K562 (cell line): ENCODE measurements at regions not wholly inside any gene's neighbourhood (a gene's known extent, or its start where the extent isn't known, plus 50 kb on each side); places are given as distances from the start of the nearest gene placed in this dataset.

Experiments
- ATAC-seq: fragments of 200-7000 bp; cut with Tn5 transposase; 3 replicates; pipeline ENCODE4 v1.9.1; 2020; ENCODE audit warnings: moderate library complexity
- BruUV-seq: library from RNA; stranded (reverse); fragments of 400-500 nt; replicated peaks from 2 replicates; lab custom pipeline; 2021; lab: Mats Ljungman, UMichigan
- CTCF ChIA-PET: fragments of 300-600 bp; formaldehyde crosslinking; extraction: SDS; loops from one replicate; lab custom pipeline; 2021; ENCODE audit warnings: low intra/inter-chr PET ratio; lab: Yijun Ruan, JAX
- POLR2A ChIA-PET: fragments of 300-600, 350-650 bp; sonication (Branson Sonifier 250); formaldehyde crosslinking; extraction: SDS; loops from one replicate; lab custom pipeline; 2021; ENCODE audit warnings: antibody characterized with exemption, inconsistent platforms; lab: Yijun Ruan, JAX
- DNase-seq, 4 experiments: peaks; one replicate each; pipeline versions ENCODE4 v3.0.0 to v3.0.0-alpha.2; 2011 to 2018; ENCODE audit warnings: low spot score in 3 of 4, mixed read lengths in 3 of 4; ENCODE audit errors: extremely low read depth in 1 of 4
- FAIRE-seq: peaks from 2 replicates; lab custom pipeline; 2011; peaks lifted over from hg19 to GRCh38; lab: Jason Lieb, UNC
- H2AFZ ChIP-seq: 2 replicates; pipeline ENCODE4 v1.6.0; 2011; ENCODE audit warnings: low read depth, low read length, control low read depth, inconsistent platforms
- H3K27ac ChIP-seq: fragments of 200-600 bp; 3 replicates; pipeline ENCODE4 v1.8.0; 2011; ENCODE audit warnings: low read depth, mild to moderate bottlenecking, control low read depth, inconsistent platforms, low read length, moderate library complexity, mixed read lengths; ENCODE audit errors: extremely low read depth
- H3K27me3 ChIP-seq, 2 experiments: fragments of 300-600 bp in 1 of 2; 2 replicates in 1 of 2; 3 replicates in 1 of 2; pipeline versions ENCODE4 v1.6.0 to v1.8.0; 2011; ENCODE audit warnings: inconsistent platforms in 2 of 2, low read length in 2 of 2, mild to moderate bottlenecking in 1 of 2, mixed read lengths in 1 of 2, moderate library complexity in 1 of 2; ENCODE audit not compliant: control insufficient read depth in 2 of 2, insufficient read depth in 2 of 2
- H3K36me3 ChIP-seq: fragments of 300-600 bp; 3 replicates; pipeline ENCODE4 v1.8.0; 2011; ENCODE audit warnings: mild to moderate bottlenecking, low read length, inconsistent platforms; ENCODE audit not compliant: control insufficient read depth, insufficient read depth
- H3K4me1 ChIP-seq, 2 experiments: fragments of 200-600 bp in 1 of 2; replicated peaks in 1 of 2; 2 replicates in 1 of 2; 3 replicates in 1 of 2; pipeline versions ENCODE4 v1.5.1 to v1.8.0; 2011; ENCODE audit warnings: inconsistent platforms in 2 of 2, low read length in 2 of 2, mild to moderate bottlenecking in 1 of 2, mixed read lengths in 1 of 2, moderate library complexity in 1 of 2; ENCODE audit not compliant: control insufficient read depth in 2 of 2, insufficient read depth in 2 of 2
- H3K4me2 ChIP-seq: 2 replicates; pipeline ENCODE4 v1.6.1; 2011; ENCODE audit warnings: low read length, control low read depth, inconsistent platforms, mixed read lengths; ENCODE audit not compliant: insufficient read depth
- H3K4me3 ChIP-seq: fragments of 200-600 bp; sonication (generic), shearing (Covaris generic); 2 replicates; pipeline ENCODE4 v1.5.1; 2016; ENCODE audit warnings: control low read depth, inconsistent platforms
- H3K79me2 ChIP-seq: fragments of 200-600 bp; 3 replicates; pipeline ENCODE4 v1.8.0; 2011; ENCODE audit warnings: low read length, inconsistent platforms; ENCODE audit not compliant: control insufficient read depth, insufficient read depth
- H3K9ac ChIP-seq, 2 experiments: 2 replicates each; pipeline versions ENCODE4 v1.6.0 to v1.6.1; 2011; ENCODE audit warnings: low read depth in 2 of 2, low read length in 2 of 2, control low read depth in 1 of 2, inconsistent platforms in 1 of 2, mild to moderate bottlenecking in 1 of 2, mixed read lengths in 1 of 2; ENCODE audit not compliant: insufficient read depth in 1 of 2
- H3K9me1 ChIP-seq: one replicate; pipeline ENCODE4 v1.6.0; 2011; ENCODE audit warnings: inconsistent platforms, mild to moderate bottlenecking, low read length, moderate library complexity; ENCODE audit not compliant: control insufficient read depth, insufficient read depth
- H3K9me3 ChIP-seq: replicated peaks from 2 replicates; pipeline ENCODE4 v1.5.1; 2011; ENCODE audit warnings: low read depth, low read length, inconsistent platforms; ENCODE audit not compliant: control insufficient read depth, insufficient read depth
- H4K20me1 ChIP-seq: replicated peaks from 2 replicates; pipeline ENCODE4 v1.6.1; 2011; ENCODE audit warnings: low read length, inconsistent platforms, mixed read lengths; ENCODE audit not compliant: control insufficient read depth, insufficient read depth
- ARHGAP35 ChIP-seq: fragments of 450-650 bp; IDR thresholded peaks from 2 replicates; pipeline ENCODE4 v1.6.1; 2018; ENCODE audit not compliant: partially characterized antibody
- BACH1 ChIP-seq: fragments of 200-800 bp; sonication (Bioruptor generic); IDR thresholded peaks from 2 replicates; pipeline ENCODE4 v1.6.1; 2016; ENCODE audit warnings: missing genetic modification characterization, missing compliant biosample characterization
- CEBPB ChIP-seq: fragments of 450-650 bp; IDR thresholded peaks from 2 replicates; pipeline ENCODE4 v1.6.1; 2016; ENCODE audit warnings: missing genetic modification characterization, missing compliant biosample characterization
- DMBX1 ChIP-seq: fragments of 250-450 bp; sonication (Bioruptor Pico); IDR thresholded peaks from 2 replicates; pipeline ENCODE4 v1.8.0; 2022; ENCODE audit warnings: inconsistent platforms, mild to moderate bottlenecking, moderate library complexity, borderline replicate concordance
- MXD1 ChIP-seq: fragments of 250-450 bp; sonication (Bioruptor Pico); IDR thresholded peaks from 2 replicates; pipeline ENCODE4 v1.8.0; 2021; ENCODE audit warnings: borderline replicate concordance, mild to moderate bottlenecking, moderate library complexity; ENCODE audit not compliant: poor library complexity, severe bottlenecking
- NEUROD1 ChIP-seq: fragments of 150-350 bp; IDR thresholded peaks from 2 replicates; pipeline ENCODE4 v1.6.1; 2014; ENCODE audit warnings: borderline replicate concordance, low read length, low read depth; ENCODE audit not compliant: partially characterized antibody
- NR3C1 ChIP-seq: sonication (generic); formaldehyde crosslinking; IDR thresholded peaks from 2 replicates; pipeline ENCODE4 v1.8.1; 2022; ENCODE audit warnings: missing genetic modification reagents
- POLR2AphosphoS2 ChIP-seq: IDR thresholded peaks from 2 replicates; pipeline ENCODE4 v1.6.1; 2012; ENCODE audit warnings: low read length, improper control_type of control experiment
- TFAM ChIP-seq: fragments of 250-450 bp; sonication (Bioruptor Pico); conservative IDR thresholded peaks from 2 replicates; pipeline ENCODE4 v1.5.0; 2021; ENCODE audit warnings: mild to moderate bottlenecking, moderate library complexity
- U2AF2 ChIP-seq: fragments of 200-400 bp; formaldehyde crosslinking; optimal IDR thresholded peaks from 2 replicates; pipeline ENCODE3; 2017; ENCODE audit warnings: low read depth, mild to moderate bottlenecking, low read length
- ZBTB11 ChIP-seq, 3 experiments: fragments of 200-800 bp in 1 of 3; fragments of 250-450 bp in 1 of 3; fragments of 450-650 bp in 1 of 3; sonication (Bioruptor Pico) in 1 of 3; sonication (Bioruptor generic) in 1 of 3; formaldehyde crosslinking in 1 of 3; IDR thresholded peaks; 2 replicates each; pipeline versions ENCODE4 v1.6.1 to v1.8.0; 2016 to 2022; ENCODE audit warnings: mild to moderate bottlenecking in 2 of 3, missing genetic modification characterization in 2 of 3, missing compliant biosample characterization in 1 of 3, moderate library complexity in 1 of 3
- ZNF134 ChIP-seq: fragments of 250-450 bp; sonication (Bioruptor Pico); conservative IDR thresholded peaks from 2 replicates; pipeline ENCODE4 v1.4.0; 2020
- ZNF589 ChIP-seq: fragments of 200-800 bp; sonication (Bioruptor generic); IDR thresholded peaks from 2 replicates; pipeline ENCODE4 v1.6.1; 2016; ENCODE audit warnings: low read depth, missing genetic modification characterization, missing compliant biosample characterization
- ZZZ3 ChIP-seq: fragments of 450-650 bp; IDR thresholded peaks from 2 replicates; pipeline ENCODE4 v1.6.1; 2016; ENCODE audit warnings: antibody characterized with exemption, mild to moderate bottlenecking, moderate library complexity
- WGBS: fragments of 100-300 bp; shearing (Covaris generic); methylation state at CpG from one replicate; pipeline ENCODE4 v1.1.6; 2016; ENCODE audit warnings: low coverage, mixed read lengths; ENCODE audit not compliant: insufficient coverage; ENCODE audit errors: missing lambda C conversion rate; 5-methylcytosine and 5-hydroxymethylcytosine counted together
- in situ Hi-C: fragments of 300-500 bp; cut with MboI; formaldehyde crosslinking; loops from 4 replicates; pipeline ENCODE4 v1.15.0; 2018; ENCODE audit warnings: inconsistent platforms, mixed read lengths
- intact Hi-C: fragments of 100-400 bp; cut with micrococcal nuclease; formaldehyde crosslinking; loops from 2 replicates; pipeline ENCODE4 v1.14.2; 2022
- TF ChIP-seq, protein P1 (sequence below): conservative IDR thresholded peaks from 2 replicates; pipeline ENCODE4 v1.6.1; 2011; ENCODE audit warnings: low read depth, mild to moderate bottlenecking, low read length; ENCODE audit not compliant: control insufficient read depth

DNA sequence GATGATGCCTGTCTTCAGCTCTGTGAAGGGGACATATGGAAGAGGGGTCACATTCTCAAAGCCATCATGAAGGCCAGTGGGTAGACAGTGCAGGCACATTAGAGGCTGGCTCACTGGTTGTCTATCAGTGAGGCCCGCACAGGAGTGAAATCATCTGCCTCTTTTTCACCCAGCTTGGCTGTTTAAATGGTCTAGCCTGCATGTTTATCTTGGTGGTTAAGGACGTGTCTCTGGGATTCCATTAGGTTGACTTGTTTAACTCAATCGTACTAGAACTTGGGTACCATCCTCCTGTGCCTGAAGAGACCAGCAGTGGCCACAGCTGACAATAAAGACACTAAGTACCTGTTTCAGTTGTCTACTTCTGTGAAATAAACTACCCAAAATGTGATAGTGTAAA lies 219.3 kb downstream of the PLPP3 start:
- Histone ChIP-seq H3K4me3 (no peak overlapping the region), H3K4me2 (no peak overlapping the region), H4K20me1 (no peaks in the 10 kb centered on the region), H2AFZ (no peak overlapping the region), H3K79me2 (no peaks in the 10 kb centered on the region), H3K27me3 (no peaks in the 10 kb centered on the region), H3K36me3 (no peaks in the 10 kb centered on the region), H3K9ac (no peak overlapping the region), H3K4me1 (no peaks in the 10 kb centered on the region), H3K9me1 (no peaks in the 10 kb centered on the region), H3K27ac (no peak overlapping the region), H3K9me3 (no peaks in the 10 kb centered on the region)
- 0% methylated on average over 3 of the region's 3 CpGs for WGBS
- ChIA-PET POLR2A (interaction anchor here (0.6 kb wide), 1 partner anchor 20 kb away, joined by 3 read pairs; no protein-coding TSS in a partner anchor), CTCF (no interaction called here)
- no peak for DNase-seq
- in situ Hi-C loops: no loop called here
- FAIRE-seq: no peak
- no peak for ATAC-seq
- BruUV-seq: no TSS peak
- intact Hi-C loops: no loop called here
- TF ChIP-seq NR3C1 (CRISPR knock-in tag): no peak
- no peak for TF ChIP-seq NEUROD1
- no peak for TF ChIP-seq ZBTB11 (CRISPR knock-in tag; IDR thresholded peaks at IDR 0.05)
- no peak for TF ChIP-seq ZZZ3
- TF ChIP-seq ZNF134 (CRISPR knock-in tag): no peak
- TF ChIP-seq, protein P1, sequence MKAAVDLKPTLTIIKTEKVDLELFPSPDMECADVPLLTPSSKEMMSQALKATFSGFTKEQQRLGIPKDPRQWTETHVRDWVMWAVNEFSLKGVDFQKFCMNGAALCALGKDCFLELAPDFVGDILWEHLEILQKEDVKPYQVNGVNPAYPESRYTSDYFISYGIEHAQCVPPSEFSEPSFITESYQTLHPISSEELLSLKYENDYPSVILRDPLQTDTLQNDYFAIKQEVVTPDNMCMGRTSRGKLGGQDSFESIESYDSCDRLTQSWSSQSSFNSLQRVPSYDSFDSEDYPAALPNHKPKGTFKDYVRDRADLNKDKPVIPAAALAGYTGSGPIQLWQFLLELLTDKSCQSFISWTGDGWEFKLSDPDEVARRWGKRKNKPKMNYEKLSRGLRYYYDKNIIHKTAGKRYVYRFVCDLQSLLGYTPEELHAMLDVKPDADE: no peak
- no peak for TF ChIP-seq TFAM (CRISPR knock-in tag)
- no peak for TF ChIP-seq MXD1 (CRISPR knock-in tag)
- TF ChIP-seq ZNF589 (CRISPR knock-in tag): no peak
- TF ChIP-seq CEBPB (tag): no peak
- TF ChIP-seq ARHGAP35: no peak
- TF ChIP-seq U2AF2: no peak
- TF ChIP-seq DMBX1: no peak
- no peak for TF ChIP-seq BACH1
- TF ChIP-seq POLR2AphosphoS2: no peak
